ENCODE measurements at regions not wholly inside any gene's neighbourhood (a gene's known extent, or its start where the extent isn't known, plus 50 kb on each side); places are given as distances from the start of the nearest gene placed in this dataset.

DNA sequence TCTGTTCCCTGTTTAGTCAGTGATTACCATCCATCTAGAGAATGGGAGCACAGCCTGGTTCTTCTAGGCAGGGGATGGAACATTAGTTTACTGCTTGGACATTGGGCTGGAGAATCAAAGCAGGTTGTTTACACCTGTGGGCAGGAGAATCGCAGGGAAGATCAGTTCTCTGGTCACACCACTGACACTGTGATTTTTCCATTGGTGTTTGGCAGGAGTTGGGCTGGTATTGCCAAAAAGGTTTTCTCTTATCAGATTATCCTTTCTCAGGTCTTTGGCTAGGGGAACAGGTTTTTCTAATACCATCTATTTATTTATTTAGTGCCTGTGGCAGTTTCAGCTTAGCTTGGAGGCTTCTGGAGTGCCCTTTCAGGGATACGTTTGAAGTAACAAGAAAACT, 219.3 kb upstream of the GRIN3A start (continued):
- TF ChIP-seq, protein P1, sequence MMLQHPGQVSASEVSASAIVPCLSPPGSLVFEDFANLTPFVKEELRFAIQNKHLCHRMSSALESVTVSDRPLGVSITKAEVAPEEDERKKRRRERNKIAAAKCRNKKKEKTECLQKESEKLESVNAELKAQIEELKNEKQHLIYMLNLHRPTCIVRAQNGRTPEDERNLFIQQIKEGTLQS (IDR thresholded peaks at IDR 0.05): no peak
- TF ChIP-seq JUND (IDR thresholded peaks at IDR 0.05) (no peak), HNF4A (conservative IDR thresholded peaks at IDR 0.05) (no peak)

DNA sequence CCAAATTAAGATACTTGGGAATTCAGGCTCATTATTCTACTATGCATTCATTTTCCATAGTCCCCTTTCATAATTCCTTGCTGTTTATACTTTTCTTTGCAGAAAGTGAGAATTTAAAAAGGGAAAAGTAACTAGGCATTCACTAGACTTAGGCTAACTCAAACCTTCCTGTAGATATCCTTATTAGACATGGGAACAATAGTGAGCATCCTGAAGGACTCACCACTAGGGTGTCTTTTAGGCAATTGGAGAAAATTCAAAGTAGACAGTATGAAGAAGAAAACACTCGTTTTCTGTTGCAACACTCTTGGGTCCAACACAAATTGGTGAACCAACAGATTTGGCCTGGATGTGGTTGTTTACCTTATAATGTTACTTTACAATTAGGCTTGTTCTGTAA, 213.2 kb upstream of the GRIN3A start:
- H3K4me1 ChIP-seq (ENCODE audit: control insufficient read depth in 4 of 4, insufficient read depth in 4 of 4, low read length in 3 of 4): no peaks in the 10 kb centered on the region
- TF ChIP-seq, protein P2, sequence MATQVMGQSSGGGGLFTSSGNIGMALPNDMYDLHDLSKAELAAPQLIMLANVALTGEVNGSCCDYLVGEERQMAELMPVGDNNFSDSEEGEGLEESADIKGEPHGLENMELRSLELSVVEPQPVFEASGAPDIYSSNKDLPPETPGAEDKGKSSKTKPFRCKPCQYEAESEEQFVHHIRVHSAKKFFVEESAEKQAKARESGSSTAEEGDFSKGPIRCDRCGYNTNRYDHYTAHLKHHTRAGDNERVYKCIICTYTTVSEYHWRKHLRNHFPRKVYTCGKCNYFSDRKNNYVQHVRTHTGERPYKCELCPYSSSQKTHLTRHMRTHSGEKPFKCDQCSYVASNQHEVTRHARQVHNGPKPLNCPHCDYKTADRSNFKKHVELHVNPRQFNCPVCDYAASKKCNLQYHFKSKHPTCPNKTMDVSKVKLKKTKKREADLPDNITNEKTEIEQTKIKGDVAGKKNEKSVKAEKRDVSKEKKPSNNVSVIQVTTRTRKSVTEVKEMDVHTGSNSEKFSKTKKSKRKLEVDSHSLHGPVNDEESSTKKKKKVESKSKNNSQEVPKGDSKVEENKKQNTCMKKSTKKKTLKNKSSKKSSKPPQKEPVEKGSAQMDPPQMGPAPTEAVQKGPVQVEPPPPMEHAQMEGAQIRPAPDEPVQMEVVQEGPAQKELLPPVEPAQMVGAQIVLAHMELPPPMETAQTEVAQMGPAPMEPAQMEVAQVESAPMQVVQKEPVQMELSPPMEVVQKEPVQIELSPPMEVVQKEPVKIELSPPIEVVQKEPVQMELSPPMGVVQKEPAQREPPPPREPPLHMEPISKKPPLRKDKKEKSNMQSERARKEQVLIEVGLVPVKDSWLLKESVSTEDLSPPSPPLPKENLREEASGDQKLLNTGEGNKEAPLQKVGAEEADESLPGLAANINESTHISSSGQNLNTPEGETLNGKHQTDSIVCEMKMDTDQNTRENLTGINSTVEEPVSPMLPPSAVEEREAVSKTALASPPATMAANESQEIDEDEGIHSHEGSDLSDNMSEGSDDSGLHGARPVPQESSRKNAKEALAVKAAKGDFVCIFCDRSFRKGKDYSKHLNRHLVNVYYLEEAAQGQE (IDR thresholded peaks at IDR 0.05): no peak
- no peak for TF ChIP-seq EGR1 (IDR thresholded peaks at IDR 0.05; ENCODE audit: low read depth in 2 of 2)
- TF ChIP-seq RXRA (IDR thresholded peaks at IDR 0.05): no peak
- no peak for TF ChIP-seq NR2F2 (IDR thresholded peaks at IDR 0.05)
- TF ChIP-seq JUND (IDR thresholded peaks at IDR 0.05): no peak
- TF ChIP-seq HNF4A (conservative IDR thresholded peaks at IDR 0.05): no peak
- TF ChIP-seq, protein P3, sequence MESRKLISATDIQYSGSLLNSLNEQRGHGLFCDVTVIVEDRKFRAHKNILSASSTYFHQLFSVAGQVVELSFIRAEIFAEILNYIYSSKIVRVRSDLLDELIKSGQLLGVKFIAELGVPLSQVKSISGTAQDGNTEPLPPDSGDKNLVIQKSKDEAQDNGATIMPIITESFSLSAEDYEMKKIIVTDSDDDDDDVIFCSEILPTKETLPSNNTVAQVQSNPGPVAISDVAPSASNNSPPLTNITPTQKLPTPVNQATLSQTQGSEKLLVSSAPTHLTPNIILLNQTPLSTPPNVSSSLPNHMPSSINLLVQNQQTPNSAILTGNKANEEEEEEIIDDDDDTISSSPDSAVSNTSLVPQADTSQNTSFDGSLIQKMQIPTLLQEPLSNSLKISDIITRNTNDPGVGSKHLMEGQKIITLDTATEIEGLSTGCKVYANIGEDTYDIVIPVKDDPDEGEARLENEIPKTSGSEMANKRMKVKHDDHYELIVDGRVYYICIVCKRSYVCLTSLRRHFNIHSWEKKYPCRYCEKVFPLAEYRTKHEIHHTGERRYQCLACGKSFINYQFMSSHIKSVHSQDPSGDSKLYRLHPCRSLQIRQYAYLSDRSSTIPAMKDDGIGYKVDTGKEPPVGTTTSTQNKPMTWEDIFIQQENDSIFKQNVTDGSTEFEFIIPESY (IDR thresholded peaks at IDR 0.05): no peak
- TF ChIP-seq HNF4G (IDR thresholded peaks at IDR 0.05): no peak
- TF ChIP-seq GABPA (IDR thresholded peaks at IDR 0.05 in 1 of 2, conservative IDR thresholded peaks at IDR 0.05 in 1 of 2): no peak
- TF ChIP-seq, protein P1 (IDR thresholded peaks at IDR 0.05): no peak
- no peak for TF ChIP-seq YY1 (IDR thresholded peaks at IDR 0.05)
- no peak for TF ChIP-seq FOXA1 (IDR thresholded peaks at IDR 0.05)
- TF ChIP-seq, protein P4, sequence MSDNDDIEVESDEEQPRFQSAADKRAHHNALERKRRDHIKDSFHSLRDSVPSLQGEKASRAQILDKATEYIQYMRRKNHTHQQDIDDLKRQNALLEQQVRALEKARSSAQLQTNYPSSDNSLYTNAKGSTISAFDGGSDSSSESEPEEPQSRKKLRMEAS (IDR thresholded peaks at IDR 0.05): no peak
- TF ChIP-seq TAF1 (conservative IDR thresholded peaks at IDR 0.05): no peak
- TF ChIP-seq, protein P5, sequence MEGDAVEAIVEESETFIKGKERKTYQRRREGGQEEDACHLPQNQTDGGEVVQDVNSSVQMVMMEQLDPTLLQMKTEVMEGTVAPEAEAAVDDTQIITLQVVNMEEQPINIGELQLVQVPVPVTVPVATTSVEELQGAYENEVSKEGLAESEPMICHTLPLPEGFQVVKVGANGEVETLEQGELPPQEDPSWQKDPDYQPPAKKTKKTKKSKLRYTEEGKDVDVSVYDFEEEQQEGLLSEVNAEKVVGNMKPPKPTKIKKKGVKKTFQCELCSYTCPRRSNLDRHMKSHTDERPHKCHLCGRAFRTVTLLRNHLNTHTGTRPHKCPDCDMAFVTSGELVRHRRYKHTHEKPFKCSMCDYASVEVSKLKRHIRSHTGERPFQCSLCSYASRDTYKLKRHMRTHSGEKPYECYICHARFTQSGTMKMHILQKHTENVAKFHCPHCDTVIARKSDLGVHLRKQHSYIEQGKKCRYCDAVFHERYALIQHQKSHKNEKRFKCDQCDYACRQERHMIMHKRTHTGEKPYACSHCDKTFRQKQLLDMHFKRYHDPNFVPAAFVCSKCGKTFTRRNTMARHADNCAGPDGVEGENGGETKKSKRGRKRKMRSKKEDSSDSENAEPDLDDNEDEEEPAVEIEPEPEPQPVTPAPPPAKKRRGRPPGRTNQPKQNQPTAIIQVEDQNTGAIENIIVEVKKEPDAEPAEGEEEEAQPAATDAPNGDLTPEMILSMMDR (IDR thresholded peaks at IDR 0.05; ENCODE audit: low read depth, low read length, missing input control): no peak
- no peak for TF ChIP-seq FOXA2 (IDR thresholded peaks at IDR 0.05)
- no peak for TF ChIP-seq RAD21 (IDR thresholded peaks at IDR 0.05)
- TF ChIP-seq SP1 (IDR thresholded peaks at IDR 0.05): no peak
- no peak for DNase-seq (ENCODE audit: low spot score)
- H3K27me3 ChIP-seq (ENCODE audit: control insufficient read depth in 4 of 4, insufficient read depth in 4 of 4, low read length in 3 of 4): no peaks in the 10 kb centered on the region
- H3K36me3 ChIP-seq (ENCODE audit: control insufficient read depth in 4 of 4, insufficient read depth in 3 of 4, low read depth in 1 of 4, low read length in 3 of 4): no peaks in the 10 kb centered on the region
- WGBS: 31% methylated on average over 1 of the region's 1 CpG
- H3K4me3 ChIP-seq (ENCODE audit: low read depth in 1 of 3, low read length in 3 of 3): no peak overlapping the region
- H3K9me3 ChIP-seq (ENCODE audit: control insufficient read depth in 4 of 4, low read length in 3 of 4): no peaks in the 10 kb centered on the region
- no peak overlapping the region for H3K27ac ChIP-seq (ENCODE audit: low read depth in 1 of 2, low read length in 2 of 2)
- no peak overlapping the region for H3K9ac ChIP-seq (ENCODE audit: low read depth in 1 of 2, low read length in 2 of 2)

Measured in liver (tissue), 8 donors.